K562 (cell line): ENCODE measurements at regions not wholly inside any gene's neighbourhood (a gene's known extent, or its start where the extent isn't known, plus 50 kb on each side); places are given as distances from the start of the nearest gene placed in this dataset.
A peak's percentile ranks its signal among the peaks of the same experiment; 100 is the strongest.

Source experiments
- ATAC-seq: fragments of 200-7000 bp; cut with Tn5 transposase; 3 replicates; pipeline ENCODE4 v1.9.1; 2020; ENCODE audit warnings: moderate library complexity
- BruUV-seq: library from RNA; stranded (reverse); fragments of 400-500 nt; replicated peaks from 2 replicates; lab custom pipeline; 2021; lab: Mats Ljungman, UMichigan
- CTCF ChIA-PET: fragments of 300-600 bp; formaldehyde crosslinking; extraction: SDS; loops from one replicate; lab custom pipeline; 2021; ENCODE audit warnings: low intra/inter-chr PET ratio; lab: Yijun Ruan, JAX
- POLR2A ChIA-PET: fragments of 300-600, 350-650 bp; sonication (Branson Sonifier 250); formaldehyde crosslinking; extraction: SDS; loops from one replicate; lab custom pipeline; 2021; ENCODE audit warnings: antibody characterized with exemption, inconsistent platforms; lab: Yijun Ruan, JAX
- DNase-seq, 4 experiments: peaks; one replicate each; pipeline versions ENCODE4 v3.0.0 to v3.0.0-alpha.2; 2011 to 2018; ENCODE audit warnings: low spot score in 3 of 4, mixed read lengths in 3 of 4; ENCODE audit errors: extremely low read depth in 1 of 4
- FAIRE-seq: peaks from 2 replicates; lab custom pipeline; 2011; peaks lifted over from hg19 to GRCh38; lab: Jason Lieb, UNC
- H2AFZ ChIP-seq: 2 replicates; pipeline ENCODE4 v1.6.0; 2011; ENCODE audit warnings: low read depth, low read length, control low read depth, inconsistent platforms
- H3K27ac ChIP-seq: fragments of 200-600 bp; 3 replicates; pipeline ENCODE4 v1.8.0; 2011; ENCODE audit warnings: low read depth, mild to moderate bottlenecking, control low read depth, inconsistent platforms, low read length, moderate library complexity, mixed read lengths; ENCODE audit errors: extremely low read depth
- H3K27me3 ChIP-seq, 2 experiments: fragments of 300-600 bp in 1 of 2; 2 replicates in 1 of 2; 3 replicates in 1 of 2; pipeline versions ENCODE4 v1.6.0 to v1.8.0; 2011; ENCODE audit warnings: inconsistent platforms in 2 of 2, low read length in 2 of 2, mild to moderate bottlenecking in 1 of 2, mixed read lengths in 1 of 2, moderate library complexity in 1 of 2; ENCODE audit not compliant: control insufficient read depth in 2 of 2, insufficient read depth in 2 of 2
- H3K36me3 ChIP-seq: fragments of 300-600 bp; 3 replicates; pipeline ENCODE4 v1.8.0; 2011; ENCODE audit warnings: mild to moderate bottlenecking, low read length, inconsistent platforms; ENCODE audit not compliant: control insufficient read depth, insufficient read depth
- H3K4me1 ChIP-seq, 2 experiments: fragments of 200-600 bp in 1 of 2; replicated peaks in 1 of 2; 2 replicates in 1 of 2; 3 replicates in 1 of 2; pipeline versions ENCODE4 v1.5.1 to v1.8.0; 2011; ENCODE audit warnings: inconsistent platforms in 2 of 2, low read length in 2 of 2, mild to moderate bottlenecking in 1 of 2, mixed read lengths in 1 of 2, moderate library complexity in 1 of 2; ENCODE audit not compliant: control insufficient read depth in 2 of 2, insufficient read depth in 2 of 2
- H3K4me2 ChIP-seq: 2 replicates; pipeline ENCODE4 v1.6.1; 2011; ENCODE audit warnings: low read length, control low read depth, inconsistent platforms, mixed read lengths; ENCODE audit not compliant: insufficient read depth
- H3K4me3 ChIP-seq: fragments of 200-600 bp; sonication (generic), shearing (Covaris generic); 2 replicates; pipeline ENCODE4 v1.5.1; 2016; ENCODE audit warnings: control low read depth, inconsistent platforms
- H3K79me2 ChIP-seq: fragments of 200-600 bp; 3 replicates; pipeline ENCODE4 v1.8.0; 2011; ENCODE audit warnings: low read length, inconsistent platforms; ENCODE audit not compliant: control insufficient read depth, insufficient read depth
- H3K9ac ChIP-seq, 2 experiments: 2 replicates each; pipeline versions ENCODE4 v1.6.0 to v1.6.1; 2011; ENCODE audit warnings: low read depth in 2 of 2, low read length in 2 of 2, control low read depth in 1 of 2, inconsistent platforms in 1 of 2, mild to moderate bottlenecking in 1 of 2, mixed read lengths in 1 of 2; ENCODE audit not compliant: insufficient read depth in 1 of 2
- H3K9me1 ChIP-seq: one replicate; pipeline ENCODE4 v1.6.0; 2011; ENCODE audit warnings: inconsistent platforms, mild to moderate bottlenecking, low read length, moderate library complexity; ENCODE audit not compliant: control insufficient read depth, insufficient read depth
- H3K9me3 ChIP-seq: replicated peaks from 2 replicates; pipeline ENCODE4 v1.5.1; 2011; ENCODE audit warnings: low read depth, low read length, inconsistent platforms; ENCODE audit not compliant: control insufficient read depth, insufficient read depth
- H4K20me1 ChIP-seq: replicated peaks from 2 replicates; pipeline ENCODE4 v1.6.1; 2011; ENCODE audit warnings: low read length, inconsistent platforms, mixed read lengths; ENCODE audit not compliant: control insufficient read depth, insufficient read depth
- CBFA2T3 ChIP-seq: fragments of 450-650 bp; IDR thresholded peaks from 2 replicates; pipeline ENCODE4 v1.6.1; 2017
- E2F6 ChIP-seq, 2 experiments: IDR thresholded peaks; 2 replicates each; pipeline ENCODE4 v1.6.1; 2011; ENCODE audit warnings: borderline replicate concordance in 1 of 2, control low read depth in 1 of 2, low read depth in 1 of 2, low read length in 1 of 2, mild to moderate bottlenecking in 1 of 2, mixed read lengths in 1 of 2, moderate library complexity in 1 of 2; ENCODE audit not compliant: insufficient read depth in 1 of 2, insufficient read length in 1 of 2, poor library complexity in 1 of 2, severe bottlenecking in 1 of 2; ENCODE audit errors: extremely low read depth in 1 of 2
- GABPA ChIP-seq: fragments of 200-800 bp; sonication (Bioruptor generic); conservative IDR thresholded peaks from 2 replicates; pipeline ENCODE4 v1.6.1; 2016; ENCODE audit warnings: low read depth, missing genetic modification characterization, missing compliant biosample characterization
- GATAD2B ChIP-seq: fragments of 450-650 bp; IDR thresholded peaks from 2 replicates; pipeline ENCODE4 v1.6.1; 2017; ENCODE audit warnings: mild to moderate bottlenecking, borderline replicate concordance
- PML ChIP-seq: IDR thresholded peaks from 2 replicates; pipeline ENCODE4 v1.6.1; 2012; ENCODE audit warnings: low read length, inconsistent platforms
- RAD21 ChIP-seq, 2 experiments: fragments of 250-450 bp in 1 of 2; fragments of 450-650 bp in 1 of 2; sonication (Bioruptor Pico) in 1 of 2; formaldehyde crosslinking in 1 of 2; IDR thresholded peaks in 1 of 2; conservative IDR thresholded peaks in 1 of 2; 2 replicates each; pipeline versions ENCODE4 v1.4.0 to v1.8.0; 2020 to 2022; ENCODE audit warnings: mild to moderate bottlenecking in 2 of 2, moderate library complexity in 1 of 2
- RFX7 ChIP-seq: fragments of 250-450 bp; sonication (Bioruptor Pico); IDR thresholded peaks from 2 replicates; pipeline ENCODE4 v1.5.1; 2021; ENCODE audit warnings: mild to moderate bottlenecking
- TCF3 ChIP-seq: sonication (generic); formaldehyde crosslinking; IDR thresholded peaks from 2 replicates; pipeline ENCODE4 v1.4.0; 2020; ENCODE audit warnings: mild to moderate bottlenecking, missing genetic modification reagents
- THRB ChIP-seq: fragments of 450-650 bp; formaldehyde crosslinking; conservative IDR thresholded peaks from 2 replicates; pipeline ENCODE4 v1.4.0; 2022; ENCODE audit warnings: mild to moderate bottlenecking, missing genetic modification characterization
- YBX1 ChIP-seq: fragments of 450-650 bp; IDR thresholded peaks from 2 replicates; pipeline ENCODE4 v1.7.1; 2016; ENCODE audit warnings: mild to moderate bottlenecking
- ZNF263 ChIP-seq: sonication (generic); formaldehyde crosslinking; IDR thresholded peaks from 2 replicates; pipeline ENCODE4 v1.8.0; 2022; ENCODE audit warnings: mild to moderate bottlenecking, missing genetic modification reagents, borderline replicate concordance
- ZNF75A ChIP-seq: fragments of 450-650 bp; formaldehyde crosslinking; IDR thresholded peaks from 2 replicates; pipeline ENCODE4 v1.4.0; 2020; ENCODE audit warnings: mild to moderate bottlenecking
- ZNF79 ChIP-seq: fragments of 250-450 bp; sonication (Bioruptor Pico); IDR thresholded peaks from 2 replicates; pipeline ENCODE4 v1.4.0; 2020; ENCODE audit warnings: low read depth, mild to moderate bottlenecking, moderate library complexity
- WGBS: fragments of 100-300 bp; shearing (Covaris generic); methylation state at CpG from one replicate; pipeline ENCODE4 v1.1.6; 2016; ENCODE audit warnings: low coverage, mixed read lengths; ENCODE audit not compliant: insufficient coverage; ENCODE audit errors: missing lambda C conversion rate; 5-methylcytosine and 5-hydroxymethylcytosine counted together
- in situ Hi-C: fragments of 300-500 bp; cut with MboI; formaldehyde crosslinking; loops from 4 replicates; pipeline ENCODE4 v1.15.0; 2018; ENCODE audit warnings: inconsistent platforms, mixed read lengths
- intact Hi-C: fragments of 100-400 bp; cut with micrococcal nuclease; formaldehyde crosslinking; loops from 2 replicates; pipeline ENCODE4 v1.14.2; 2022

- Histone ChIP-seq H4K20me1 (no peaks in the 10 kb centered on the region), H3K27ac (no peak overlapping the region), H3K36me3 (no peaks in the 10 kb centered on the region), H3K4me3 (no peak overlapping the region), H3K4me1 (no peaks in the 10 kb centered on the region), H3K9ac (no peak overlapping the region), H3K9me1 (no peaks in the 10 kb centered on the region), H3K27me3 (peaks cover 0 to 5% of the 10 kb centered on the region in 2 experiments; a peak in 1 of 5 replicates), H2AFZ (no peak overlapping the region), H3K4me2 (no peak overlapping the region), H3K9me3 (no peaks in the 10 kb centered on the region), H3K79me2 (no peaks in the 10 kb centered on the region)
- intact Hi-C loops, result no loop called here
- no TSS peak for BruUV-seq
- TF ChIP-seq YBX1, result no peak
- TF ChIP-seq PML, result no peak
- no peak for TF ChIP-seq GABPA (tag)
- no peak for TF ChIP-seq RFX7 (CRISPR knock-in tag)
- no peak for TF ChIP-seq GATAD2B
- ChIA-PET POLR2A (no interaction called here), CTCF (no interaction called here)
- ATAC-seq (no peak), DNase-seq (no peak), FAIRE-seq (no peak)
- in situ Hi-C loops, result no loop called here
- WGBS, result 1% methylated on average over 5 of the region's 5 CpGs
These were observed 99.3 kb downstream of the NUDT12 start for GRCh38 chr5:103463261-103463660.

GRCh38 chr5:103461243-103461642 lies 101.3 kb downstream of the NUDT12 start:
- no peaks in the 10 kb centered on the region for H4K20me1 ChIP-seq
- POLR2A ChIA-PET, result no interaction called here
- no peak overlapping the region for H3K27ac ChIP-seq
- no TSS peak for BruUV-seq
- WGBS, result 0% methylated on average over 1 of the region's 1 CpG
- no peaks in the 10 kb centered on the region for H3K9me1 ChIP-seq
- no peak overlapping the region for H3K4me2 ChIP-seq
- H3K4me3 ChIP-seq, result no peak overlapping the region
- TF ChIP-seq CBFA2T3 (0 out of 2 replicates have a peak, but pooled peaks have one; percentile 4), ZNF75A (no peak), ZNF79 (CRISPR knock-in tag) (no peak), RAD21 (CRISPR knock-in tag; conservative IDR thresholded peaks at IDR 0.05 in 1 of 2, IDR thresholded peaks at IDR 0.05 in 1 of 2) (no peak), TCF3 (CRISPR knock-in tag) (peak; percentile 23; the same call in 1 of the 2 replicates), ZNF263 (no peak), E2F6 (IDR thresholded peaks at IDR 0.05; ENCODE audit: borderline replicate concordance in 1 of 2, extremely low read depth in 1 of 2, insufficient read depth in 1 of 2, insufficient read length in 1 of 2, low read depth in 1 of 2, low read length in 1 of 2, poor library complexity in 1 of 2, severe bottlenecking in 1 of 2) (no peak), THRB (CRISPR knock-in tag) (no peak)
- H3K9ac ChIP-seq, result no peak overlapping the region
- no peak for FAIRE-seq
- H3K27me3 ChIP-seq, result peaks cover 0 to 5% of the 10 kb centered on the region in 2 experiments; a peak in 1 of 5 replicates
- no peak for ATAC-seq
- H3K36me3 ChIP-seq, result no peaks in the 10 kb centered on the region
- DNase-seq, result no peak
- CTCF ChIA-PET, result no interaction called here
- intact Hi-C loops, result no loop called here
- no peaks in the 10 kb centered on the region for H3K79me2 ChIP-seq
- no peaks in the 10 kb centered on the region for H3K4me1 ChIP-seq
- H3K9me3 ChIP-seq, result no peaks in the 10 kb centered on the region
- no peak overlapping the region for H2AFZ ChIP-seq
- in situ Hi-C loops, result no loop called here
